BE2C (cell line): ENCODE measurements at regions not wholly inside any gene's neighbourhood (a gene's known extent, or its start where the extent isn't known, plus 50 kb on each side); places are given as distances from the start of the nearest gene placed in this dataset.

Experiments
- DNase-seq: peaks from one replicate; pipeline ENCODE4 v3.0.0-alpha.2; 2020
- H3K27me3 ChIP-seq: fragments of 250-450 bp; sonication (Bioruptor Pico); 2 replicates; pipeline ENCODE4 v1.5.1; 2020; ENCODE audit warnings: mild to moderate bottlenecking
- H3K36me3 ChIP-seq: fragments of 250-450 bp; sonication (Bioruptor Pico); 2 replicates; pipeline ENCODE4 v1.5.1; 2020; ENCODE audit warnings: mild to moderate bottlenecking
- H3K4me1 ChIP-seq: fragments of 250-450 bp; sonication (Bioruptor Pico); 2 replicates; pipeline ENCODE4 v1.5.1; 2020
- H3K4me3 ChIP-seq: 2 replicates; pipeline ENCODE4 v1.5.1; 2011; ENCODE audit warnings: low read depth, low read length
- H3K9me3 ChIP-seq: fragments of 250-450 bp; sonication (Bioruptor Pico); 2 replicates; pipeline ENCODE4 v1.5.1; 2020
- TF ChIP-seq, protein P1 (sequence below): IDR thresholded peaks from 2 replicates; pipeline ENCODE4 v1.5.1; 2012; ENCODE audit warnings: mild to moderate bottlenecking, low read depth, low read length

DNA sequence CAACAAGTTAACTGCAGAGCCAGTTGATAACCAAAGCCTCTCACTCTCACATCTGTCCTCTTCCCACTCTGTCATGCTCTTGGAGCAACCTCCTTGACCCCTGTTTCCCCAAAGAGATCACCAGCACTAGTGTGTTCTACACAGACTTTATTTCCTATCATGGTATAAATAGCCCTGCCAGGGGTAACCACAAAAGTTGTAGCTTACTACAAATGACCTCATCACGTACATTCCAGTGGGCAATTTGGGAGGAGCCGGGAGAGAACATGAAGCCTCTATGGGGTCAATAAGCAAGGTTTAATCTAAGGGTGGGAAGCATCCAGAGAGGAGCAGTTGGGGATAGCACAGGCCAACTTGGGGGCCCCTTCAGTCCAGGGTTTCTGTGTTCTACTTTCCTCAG, 186.5 kb downstream of the KCNA5 start:
- no peak for DNase-seq
- Histone ChIP-seq H3K36me3 (no peaks in the 10 kb centered on the region), H3K9me3 (no peaks in the 10 kb centered on the region), H3K4me3 (no peak overlapping the region), H3K4me1 (no peaks in the 10 kb centered on the region), H3K27me3 (no peaks in the 10 kb centered on the region)
- TF ChIP-seq, protein P1, sequence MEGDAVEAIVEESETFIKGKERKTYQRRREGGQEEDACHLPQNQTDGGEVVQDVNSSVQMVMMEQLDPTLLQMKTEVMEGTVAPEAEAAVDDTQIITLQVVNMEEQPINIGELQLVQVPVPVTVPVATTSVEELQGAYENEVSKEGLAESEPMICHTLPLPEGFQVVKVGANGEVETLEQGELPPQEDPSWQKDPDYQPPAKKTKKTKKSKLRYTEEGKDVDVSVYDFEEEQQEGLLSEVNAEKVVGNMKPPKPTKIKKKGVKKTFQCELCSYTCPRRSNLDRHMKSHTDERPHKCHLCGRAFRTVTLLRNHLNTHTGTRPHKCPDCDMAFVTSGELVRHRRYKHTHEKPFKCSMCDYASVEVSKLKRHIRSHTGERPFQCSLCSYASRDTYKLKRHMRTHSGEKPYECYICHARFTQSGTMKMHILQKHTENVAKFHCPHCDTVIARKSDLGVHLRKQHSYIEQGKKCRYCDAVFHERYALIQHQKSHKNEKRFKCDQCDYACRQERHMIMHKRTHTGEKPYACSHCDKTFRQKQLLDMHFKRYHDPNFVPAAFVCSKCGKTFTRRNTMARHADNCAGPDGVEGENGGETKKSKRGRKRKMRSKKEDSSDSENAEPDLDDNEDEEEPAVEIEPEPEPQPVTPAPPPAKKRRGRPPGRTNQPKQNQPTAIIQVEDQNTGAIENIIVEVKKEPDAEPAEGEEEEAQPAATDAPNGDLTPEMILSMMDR: no peak

DNA sequence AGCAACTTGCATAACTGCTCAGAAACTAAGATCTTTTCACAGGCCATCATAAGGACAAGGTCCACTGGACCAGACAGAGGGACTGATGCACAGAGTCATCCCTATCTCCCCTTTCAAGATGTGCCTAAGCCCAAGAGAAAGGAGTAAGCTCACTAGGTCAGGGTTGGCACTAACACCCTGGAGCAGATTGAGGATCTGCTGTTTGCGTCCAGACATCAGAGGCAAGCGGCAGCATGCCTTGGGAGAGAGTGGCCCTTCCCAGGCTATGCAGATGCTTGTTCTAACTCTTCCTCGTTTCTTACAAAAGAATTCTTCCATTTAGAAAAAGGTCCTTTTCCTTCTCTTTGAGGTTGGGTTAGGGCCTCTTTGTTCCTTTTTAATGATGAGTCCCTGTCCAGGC, 187.2 kb downstream of the KCNA5 start:
- no peaks in the 10 kb centered on the region for H3K9me3 ChIP-seq
- TF ChIP-seq, protein P1: no peak
- H3K27me3 ChIP-seq: no peaks in the 10 kb centered on the region
- DNase-seq: no peak
- H3K4me1 ChIP-seq: no peaks in the 10 kb centered on the region
- no peak overlapping the region for H3K4me3 ChIP-seq
- no peaks in the 10 kb centered on the region for H3K36me3 ChIP-seq

DNA sequence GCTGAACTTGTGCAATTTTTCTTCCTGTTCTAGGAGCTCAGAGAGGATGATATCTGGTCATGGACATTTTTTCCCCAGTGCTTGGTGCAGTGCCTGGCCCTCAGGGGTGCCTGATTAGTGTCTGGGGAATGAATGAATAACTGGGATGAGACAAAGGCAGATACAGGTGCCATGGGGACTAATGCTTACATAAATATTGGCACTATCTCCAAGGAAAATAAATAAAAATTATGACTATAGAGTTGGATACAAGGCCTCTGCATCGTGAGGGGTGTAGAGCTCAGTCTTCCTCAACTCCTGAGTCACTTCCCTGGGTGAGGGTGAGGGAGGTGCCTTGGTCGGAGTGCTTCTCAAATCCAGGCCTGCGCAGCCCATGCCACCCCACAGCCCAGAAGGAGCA, 188.6 kb downstream of the KCNA5 start:
- Histone ChIP-seq H3K4me3 (no peak overlapping the region), H3K27me3 (no peaks in the 10 kb centered on the region), H3K4me1 (no peaks in the 10 kb centered on the region), H3K9me3 (no peaks in the 10 kb centered on the region), H3K36me3 (no peaks in the 10 kb centered on the region)
- TF ChIP-seq, protein P1: no peak
- DNase-seq: no peak

DNA sequence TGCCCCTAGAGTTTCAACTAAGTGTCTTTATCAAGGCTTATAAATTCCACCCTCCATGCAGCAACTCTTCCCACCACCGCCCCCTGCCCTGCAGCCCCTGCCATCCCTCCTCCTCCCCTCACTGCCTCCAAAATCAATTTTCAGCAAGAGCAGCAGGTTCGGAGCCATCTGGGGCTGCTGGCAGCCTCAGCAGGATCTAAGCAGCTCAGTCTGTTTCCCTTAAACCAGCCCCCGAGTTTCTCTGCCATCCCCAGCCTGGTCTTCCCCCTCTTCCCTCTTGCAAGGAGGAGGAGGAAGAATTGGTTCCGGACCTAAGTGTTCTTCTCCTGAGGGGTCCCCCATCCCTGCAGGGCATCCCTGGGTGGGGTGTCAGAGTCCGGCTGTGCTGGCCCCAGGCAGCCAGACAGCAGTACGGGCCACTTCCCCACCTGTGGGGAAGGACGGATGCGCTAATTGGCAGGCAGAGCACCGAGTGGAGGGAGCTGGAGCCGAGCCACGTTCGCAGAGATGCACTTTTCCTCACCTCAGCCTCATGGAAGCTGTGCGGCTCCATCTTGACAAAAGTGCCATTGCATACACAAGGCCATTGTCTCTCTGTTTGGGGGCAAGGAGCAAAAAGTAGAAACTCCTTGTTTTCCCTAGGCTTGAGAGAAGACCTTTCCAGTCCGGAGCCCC, 189.3 kb downstream of the KCNA5 start:
- no peak for DNase-seq
- Histone ChIP-seq H3K9me3 (no peaks in the 10 kb centered on the region), H3K36me3 (no peaks in the 10 kb centered on the region), H3K4me1 (no peaks in the 10 kb centered on the region), H3K4me3 (no peak overlapping the region), H3K27me3 (no peaks in the 10 kb centered on the region)
- TF ChIP-seq, protein P1: no peak

DNA sequence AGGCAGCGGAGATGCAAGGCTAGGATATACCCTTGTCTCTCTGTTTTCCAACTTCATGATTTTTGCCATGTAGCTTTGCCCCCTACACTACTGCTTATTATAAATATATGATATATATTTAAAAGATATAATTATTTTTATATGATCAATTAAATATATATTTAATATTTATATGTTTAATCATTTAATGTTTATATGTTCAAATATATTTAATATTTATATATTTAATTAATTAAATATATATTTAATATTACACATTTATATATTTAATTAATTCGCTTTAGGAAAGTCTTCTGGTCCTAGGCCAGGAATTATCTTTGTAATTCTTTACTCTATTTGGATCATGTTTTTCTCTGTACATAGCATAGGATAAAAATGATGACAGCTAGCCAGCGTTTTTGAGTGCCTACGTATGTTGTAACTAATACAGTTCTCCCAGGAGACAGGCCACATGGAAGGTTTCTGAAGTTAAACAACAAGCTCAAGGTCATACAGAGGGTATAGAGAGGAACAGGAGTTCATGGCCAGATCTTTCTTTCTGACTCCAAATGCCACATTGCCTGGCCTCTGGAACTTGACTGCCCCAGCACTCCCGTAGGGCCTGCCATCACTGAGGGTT, 192.5 kb downstream of the KCNA5 start:
- Histone ChIP-seq H3K4me3 (no peak overlapping the region), H3K36me3 (no peaks in the 10 kb centered on the region), H3K4me1 (no peaks in the 10 kb centered on the region), H3K27me3 (no peaks in the 10 kb centered on the region), H3K9me3 (no peaks in the 10 kb centered on the region; the same call in 1 of the 2 replicates)
- TF ChIP-seq, protein P1: no peak
- DNase-seq: no peak

DNA sequence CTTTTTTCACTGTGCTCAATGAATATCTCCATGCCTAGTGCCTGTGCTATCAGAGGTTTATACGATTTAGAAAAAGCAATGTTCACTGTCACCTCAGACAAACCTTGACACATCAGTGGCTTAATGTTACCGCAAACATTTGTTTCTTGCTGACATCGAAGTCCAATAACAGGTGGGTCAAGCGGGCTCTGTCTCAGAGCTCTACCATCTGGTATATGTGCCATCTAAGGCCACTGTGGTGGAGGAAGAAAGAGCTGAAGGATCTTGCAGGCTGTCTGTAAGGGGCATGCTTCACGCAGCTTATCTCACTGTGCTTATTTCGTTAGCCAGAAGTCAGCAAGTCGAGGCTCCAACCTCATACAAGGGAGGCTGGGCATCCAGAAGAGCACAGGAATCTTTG, 189.5 kb upstream of the NTF3 start:
- no peaks in the 10 kb centered on the region; the same call in 1 of the 2 replicates for H3K9me3 ChIP-seq
- DNase-seq: no peak

More for the DNA sequence above, 189.5 kb upstream of the NTF3 start:
- Histone ChIP-seq H3K27me3 (no peaks in the 10 kb centered on the region), H3K36me3 (no peaks in the 10 kb centered on the region), H3K4me3 (no peak overlapping the region), H3K4me1 (no peaks in the 10 kb centered on the region)
- TF ChIP-seq, protein P1: no peak
